ENCODE measurements at regions not wholly inside any gene's neighbourhood (a gene's known extent, or its start where the extent isn't known, plus 50 kb on each side); places are given as distances from the start of the nearest gene placed in this dataset.

- DNase-seq, result no peak
Measured at GRCh38 chr18:30288662-30289414, 753.7 kb downstream of the DSC3 start.

- DNase-seq, result peak; percentile 17
Measured at GRCh38 chr18:30280861-30281470, 761.6 kb downstream of the DSC3 start.

GRCh38 chr18:30280186-30280585, 762.4 kb downstream of the DSC3 start:
- no peak for DNase-seq

GRCh38 chr18:30277676-30278075, 764.9 kb downstream of the DSC3 start:
- no peak for DNase-seq

- DNase-seq, result no peak
Measured at GRCh38 chr18:30271716-30272115, 770.8 kb downstream of the DSC3 start.

- no peak for DNase-seq
Measured at GRCh38 chr18:30265190-30265589, 777.4 kb downstream of the DSC3 start.

- DNase-seq, result no peak
Measured at GRCh38 chr18:30254331-30254730, 788.2 kb downstream of the DSC3 start.

GRCh38 chr18:30248056-30248455, 794.5 kb downstream of the DSC3 start:
- no peak for DNase-seq

- no peak for DNase-seq
Measured at GRCh38 chr18:30245766-30246455, 796.6 kb downstream of the DSC3 start.

- no peak for DNase-seq
Measured at GRCh38 chr18:30234755-30235154, 807.8 kb downstream of the DSC3 start.

- DNase-seq, result no peak
Measured at GRCh38 chr18:30211112-30211511, 831.4 kb downstream of the DSC3 start.

GRCh38 chr18:30208546-30208945, 834.0 kb downstream of the DSC3 start:
- no peak for DNase-seq

GRCh38 chr18:30192216-30192615, 850.3 kb downstream of the DSC3 start:
- DNase-seq, result no peak

- DNase-seq, result no peak
Measured at GRCh38 chr18:30186245-30186644, 856.3 kb downstream of the DSC3 start.

GRCh38 chr18:30177056-30177455, 865.5 kb downstream of the DSC3 start:
- DNase-seq, result no peak

- no peak for DNase-seq
Measured at GRCh38 chr18:30175621-30176225, 866.8 kb downstream of the DSC3 start.

- no peak for DNase-seq
Measured at GRCh38 chr18:30175061-30175574, 867.4 kb downstream of the DSC3 start.

- no peak for DNase-seq
Measured at GRCh38 chr18:30163573-30163972, 879.0 kb downstream of the DSC3 start.

- no peak for DNase-seq
Measured at GRCh38 chr18:30160124-30160523, 882.4 kb downstream of the DSC3 start.

- no peak for DNase-seq
Measured at GRCh38 chr18:30150586-30151250, 891.8 kb downstream of the DSC3 start.

GRCh38 chr18:30149585-30149984, 893.0 kb downstream of the DSC3 start:
- no peak for DNase-seq

GRCh38 chr18:30142870-30143269, 899.7 kb downstream of the DSC3 start:
- DNase-seq, result no peak

GRCh38 chr18:30142248-30142647, 900.3 kb downstream of the DSC3 start:
- no peak for DNase-seq

Measured in DMS79 treated with DMSO at 0.1 percent for 48 hours (cell line).